GM19351 (cell line): ENCODE measurements at regions not wholly inside any gene's neighbourhood (a gene's known extent, or its start where the extent isn't known, plus 50 kb on each side); places are given as distances from the start of the nearest gene placed in this dataset.

Experiments used
- ATAC-seq: cut with Tn5 transposase; IDR thresholded peaks from one replicate; pipeline ENCODE4 v1.9.1; 2021; ENCODE audit warnings: mild to moderate bottlenecking, moderate library complexity; ENCODE audit not compliant: unreplicated experiment

- ATAC-seq, result no peak
Observed at GRCh38 chr6:54786154-54786553, 60.4 kb upstream of the FAM83B start.

DNA sequence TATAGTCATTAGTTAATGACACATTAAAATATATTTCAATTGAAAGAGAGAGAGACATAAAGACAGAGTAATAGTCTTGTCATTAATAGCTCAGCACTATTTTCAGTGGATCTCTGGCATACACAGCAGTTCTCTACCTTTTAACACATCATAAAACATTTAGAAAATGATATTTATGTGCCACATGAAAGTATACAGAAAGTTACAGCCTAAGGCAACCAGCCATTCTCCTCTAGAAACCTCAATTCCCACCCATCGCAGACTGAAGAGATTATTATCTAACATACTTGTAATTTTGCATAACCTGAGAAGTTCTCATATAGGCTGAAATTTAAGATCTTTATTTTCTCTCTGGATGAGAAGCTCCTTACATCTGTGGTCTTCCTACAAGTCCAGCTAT, 58.7 kb upstream of the FAM83B start:
- ATAC-seq, result no peak
